OCI-LY7 (cell line): ENCODE measurements at regions not wholly inside any gene's neighbourhood (a gene's known extent, or its start where the extent isn't known, plus 50 kb on each side); places are given as distances from the start of the nearest gene placed in this dataset.

Experiments used
- BruUV-seq: library from RNA; stranded (reverse); fragments of 400-500 nt; replicated peaks from 2 replicates; lab custom pipeline; 2021; lab: Mats Ljungman, UMichigan
- CTCF ChIA-PET: fragments of 300-600 bp; sonication (Branson Sonifier 250); formaldehyde crosslinking; loops from one replicate; lab custom pipeline; 2022; ENCODE audit warnings: antibody characterized with exemption; ENCODE audit not compliant: unreplicated experiment; lab: Charles Lee
- POLR2A ChIA-PET: fragments of 300-600 bp; sonication (Branson Sonifier 250); formaldehyde crosslinking; loops from one replicate; lab custom pipeline; 2022; ENCODE audit warnings: antibody characterized with exemption; lab: Charles Lee
- DNase-seq: peaks from one replicate; pipeline ENCODE4 v3.0.0-alpha.2; 2015; ENCODE audit warnings: low spot score
- H2AFZ ChIP-seq: fragments of 200-600 bp; sonication (generic), shearing (Covaris generic); 2 replicates; pipeline ENCODE4 v1.6.1; 2014; ENCODE audit warnings: mild to moderate bottlenecking, antibody characterized with exemption, low read length, moderate library complexity
- H3K27ac ChIP-seq: fragments of 200-600 bp; sonication (generic); 2 replicates; pipeline ENCODE4 v1.5.1; 2014; ENCODE audit warnings: mixed run types, low read depth, mild to moderate bottlenecking, moderate library complexity, low read length, inconsistent platforms; ENCODE audit not compliant: poor library complexity, severe bottlenecking
- H3K36me3 ChIP-seq: fragments of 200-600 bp; sonication (generic); 2 replicates; pipeline ENCODE4 v1.6.1; 2014; ENCODE audit warnings: mild to moderate bottlenecking, antibody characterized with exemption, low read length, moderate library complexity, mixed read lengths; ENCODE audit not compliant: insufficient read depth
- H3K4me1 ChIP-seq: fragments of 200-600 bp; sonication (generic); 2 replicates; pipeline ENCODE4 v1.5.1; 2014; ENCODE audit warnings: mild to moderate bottlenecking, low read length; ENCODE audit not compliant: insufficient read depth, poor library complexity, severe bottlenecking
- H3K4me2 ChIP-seq: fragments of 200-600 bp; sonication (generic); 2 replicates; pipeline ENCODE4 v1.6.1; 2014; ENCODE audit warnings: mild to moderate bottlenecking, low read length
- H3K4me3 ChIP-seq: fragments of 200-600 bp; sonication (generic); 2 replicates; pipeline ENCODE4 v1.5.1; 2014; ENCODE audit warnings: mild to moderate bottlenecking, low read depth, low read length; ENCODE audit not compliant: poor library complexity, severe bottlenecking
- H3K79me2 ChIP-seq: fragments of 200-600 bp; sonication (generic); 2 replicates; pipeline ENCODE4 v1.6.1; 2016; ENCODE audit warnings: low read depth, mild to moderate bottlenecking, low read length, moderate library complexity, mixed read lengths; ENCODE audit not compliant: insufficient read depth
- H3K9me2 ChIP-seq: fragments of 200-600 bp; sonication (generic); 2 replicates; pipeline ENCODE4 v1.6.1; 2016; ENCODE audit warnings: mild to moderate bottlenecking, low read length, mixed read lengths; ENCODE audit not compliant: insufficient read depth
- H3K9me3 ChIP-seq: fragments of 200-600 bp; sonication (generic); 2 replicates; pipeline ENCODE4 v1.6.1; 2014; ENCODE audit warnings: mild to moderate bottlenecking, mixed run types, low read length, mixed read lengths
- H4K20me1 ChIP-seq: fragments of 200-600 bp; sonication (generic); 2 replicates; pipeline ENCODE4 v1.6.1; 2014; ENCODE audit warnings: mild to moderate bottlenecking, antibody characterized with exemption, low read length, moderate library complexity, mixed read lengths; ENCODE audit not compliant: insufficient read depth
- CTCF ChIP-seq: fragments of 200-600 bp; sonication (generic); conservative IDR thresholded peaks from 2 replicates; pipeline ENCODE4 v1.5.1; 2014; ENCODE audit warnings: mild to moderate bottlenecking, antibody characterized with exemption, low read length, moderate library complexity, mixed read lengths
- EZH2phosphoT487 ChIP-seq: fragments of 200-600 bp; sonication (generic); IDR thresholded peaks from 2 replicates; pipeline ENCODE4 v1.6.1; 2018; ENCODE audit warnings: low read depth, borderline replicate concordance, mild to moderate bottlenecking, mixed run types, antibody characterized with exemption, low read length, moderate library complexity, mixed read lengths
- intact Hi-C: fragments of 100-400 bp; cut with micrococcal nuclease; formaldehyde crosslinking; loops from one replicate; pipeline ENCODE4 v1.10.0; 2022; ENCODE audit not compliant: unreplicated experiment

- H2AFZ ChIP-seq: no peak overlapping the region
- H3K4me2 ChIP-seq: no peak overlapping the region
- TF ChIP-seq CTCF (no peak), EZH2phosphoT487 (no peak)
- H3K79me2 ChIP-seq: no peaks in the 10 kb centered on the region
- H3K27ac ChIP-seq: no peak overlapping the region
- H3K9me3 ChIP-seq: no peaks in the 10 kb centered on the region
- CTCF ChIA-PET: no interaction called here
- no peaks in the 10 kb centered on the region for H3K36me3 ChIP-seq
- H3K4me3 ChIP-seq: no peak overlapping the region
- intact Hi-C loops: no loop called here
- POLR2A ChIA-PET: no interaction called here
- no peak for DNase-seq
- no TSS peak for BruUV-seq
- no peaks in the 10 kb centered on the region for H3K4me1 ChIP-seq
- H4K20me1 ChIP-seq: no peaks in the 10 kb centered on the region
- H3K9me2 ChIP-seq: no peaks in the 10 kb centered on the region
These were observed 538.8 kb downstream of the HACE1 start for GRCh38 chr6:104320896-104321295.

- Histone ChIP-seq H3K9me2 (no peaks in the 10 kb centered on the region), H3K36me3 (no peaks in the 10 kb centered on the region), H3K4me2 (no peak overlapping the region), H4K20me1 (no peaks in the 10 kb centered on the region), H3K27ac (no peak overlapping the region), H3K79me2 (no peaks in the 10 kb centered on the region), H3K4me1 (no peaks in the 10 kb centered on the region), H2AFZ (no peak overlapping the region), H3K4me3 (no peak overlapping the region), H3K9me3 (no peaks in the 10 kb centered on the region)
- ChIA-PET CTCF (no interaction called here), POLR2A (interaction anchor here (0.8 kb wide), 1 partner anchor 9 kb away, joined by 3 read pairs; no protein-coding TSS in a partner anchor)
- DNase-seq: no peak
- TF ChIP-seq CTCF: no peak
- TF ChIP-seq EZH2phosphoT487: no peak
- intact Hi-C loops: no loop called here
- no TSS peak for BruUV-seq
These were observed 546.9 kb downstream of the HACE1 start for GRCh38 chr6:104312851-104313250.

GRCh38 chr6:104306211-104306610 is 553.5 kb downstream of the HACE1 start:
- Histone ChIP-seq H3K4me1 (no peaks in the 10 kb centered on the region), H3K36me3 (no peaks in the 10 kb centered on the region), H2AFZ (no peak overlapping the region), H3K27ac (no peak overlapping the region), H3K9me2 (no peaks in the 10 kb centered on the region), H4K20me1 (no peaks in the 10 kb centered on the region), H3K9me3 (no peaks in the 10 kb centered on the region), H3K4me3 (no peak overlapping the region), H3K4me2 (no peak overlapping the region), H3K79me2 (no peaks in the 10 kb centered on the region)
- CTCF ChIA-PET: interaction anchor here (1.3 kb wide), 1 partner anchor 14 kb away, joined by 3 read pairs; no protein-coding TSS in a partner anchor
- TF ChIP-seq CTCF (no peak), EZH2phosphoT487 (no peak)
- BruUV-seq: no TSS peak
- POLR2A ChIA-PET: no interaction called here
- intact Hi-C loops: no loop called here
- DNase-seq: no peak
